GM19452 (cell line): ENCODE measurements at regions not wholly inside any gene's neighbourhood (a gene's known extent, or its start where the extent isn't known, plus 50 kb on each side); places are given as distances from the start of the nearest gene placed in this dataset.
"Not testable (repeated sequence)": the region's sequence is repeated elsewhere in the genome, so short reads cannot be mapped to it uniquely, and the experiment has no call there.

Experiments
- ATAC-seq: cut with Tn5 transposase; IDR thresholded peaks from one replicate; pipeline ENCODE4 v1.9.1; 2021; ENCODE audit not compliant: unreplicated experiment

DNA sequence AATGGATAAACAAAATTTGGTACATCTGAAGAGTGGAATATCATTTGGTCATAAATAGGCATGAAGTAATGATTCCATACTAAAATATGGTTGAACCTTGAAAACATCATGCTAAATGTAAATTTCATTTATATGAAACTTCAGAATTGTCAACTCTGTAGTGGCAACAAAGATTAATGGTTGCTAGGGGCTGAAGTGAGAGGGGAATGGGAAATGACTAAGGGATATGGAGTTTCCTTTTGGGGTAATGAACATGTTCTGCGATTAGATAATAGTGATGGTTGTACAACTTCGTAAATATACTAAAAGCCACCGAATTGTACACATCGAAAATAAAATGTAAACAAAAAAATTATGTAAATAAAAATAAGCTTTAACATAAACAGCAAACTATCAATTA, 384.1 kb upstream of the STEAP1 start:
- no peak for ATAC-seq

DNA sequence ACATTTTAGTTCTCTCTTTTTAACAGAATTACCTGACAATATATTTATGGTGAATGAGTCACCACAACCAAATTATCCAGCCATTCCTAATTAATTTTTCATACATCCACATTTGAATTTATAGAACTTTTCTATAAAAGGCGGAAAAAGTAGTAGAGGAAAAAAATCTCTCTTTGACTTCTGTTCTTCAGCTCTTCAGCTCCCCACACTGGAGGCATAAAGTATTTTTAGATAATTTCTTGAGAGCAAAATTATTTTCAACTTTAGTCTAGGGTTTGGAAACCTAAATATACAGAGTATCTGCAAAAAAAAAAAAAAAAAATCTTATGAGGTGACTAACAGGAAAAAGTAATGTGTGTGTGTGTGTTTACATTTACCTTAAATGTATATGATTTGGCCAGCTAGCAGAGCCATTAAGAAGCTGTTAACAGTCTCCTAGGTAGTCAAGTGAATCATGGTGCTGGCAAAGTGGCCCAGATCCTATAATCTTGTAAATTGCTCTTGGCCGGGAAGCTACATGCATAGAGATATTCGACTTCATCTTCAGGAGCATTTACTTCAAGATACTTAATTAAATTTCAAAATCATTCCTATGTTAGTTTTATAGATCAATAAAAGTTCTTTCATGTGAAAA, 383.1 kb upstream of the STEAP1 start:
- no peak for ATAC-seq

DNA sequence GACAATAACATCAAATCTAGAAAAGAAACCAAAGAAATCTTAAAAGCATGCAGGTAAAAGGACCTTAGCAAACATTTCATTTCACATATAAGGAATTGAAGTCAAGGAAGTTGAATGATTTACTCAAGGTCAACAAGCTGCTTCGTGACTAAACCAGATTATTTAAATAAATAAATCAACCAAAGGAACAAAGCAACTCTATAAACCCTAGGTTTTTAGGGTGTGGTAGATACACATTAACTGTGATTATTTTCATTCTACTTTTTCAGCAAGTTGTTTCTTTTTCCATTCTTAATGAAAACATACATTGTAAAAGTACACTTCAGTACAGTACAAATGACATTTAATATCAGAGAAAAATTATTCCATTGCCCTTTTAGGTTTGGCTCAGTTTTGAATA, 382.0 kb upstream of the STEAP1 start:
- ATAC-seq, result no peak

DNA sequence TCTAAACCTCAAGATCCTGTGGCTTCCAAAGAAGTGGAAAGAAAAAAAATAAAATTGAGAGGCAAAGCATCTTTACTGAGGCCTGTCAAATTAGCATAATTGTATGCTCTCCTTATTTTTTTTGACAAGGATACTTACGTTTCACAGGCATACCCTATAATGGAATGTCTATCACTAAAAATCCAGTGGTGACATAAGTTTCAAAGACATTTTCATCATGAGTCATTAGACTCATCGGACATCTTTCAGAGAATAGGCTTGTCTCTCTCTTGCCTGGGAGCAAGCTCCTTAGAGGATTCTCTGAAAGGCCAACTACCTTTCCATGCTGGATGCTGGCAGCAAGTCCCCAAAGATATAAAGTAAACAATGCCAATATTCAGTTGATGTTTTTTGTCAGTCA, 380.7 kb upstream of the STEAP1 start:
- no peak for ATAC-seq

DNA sequence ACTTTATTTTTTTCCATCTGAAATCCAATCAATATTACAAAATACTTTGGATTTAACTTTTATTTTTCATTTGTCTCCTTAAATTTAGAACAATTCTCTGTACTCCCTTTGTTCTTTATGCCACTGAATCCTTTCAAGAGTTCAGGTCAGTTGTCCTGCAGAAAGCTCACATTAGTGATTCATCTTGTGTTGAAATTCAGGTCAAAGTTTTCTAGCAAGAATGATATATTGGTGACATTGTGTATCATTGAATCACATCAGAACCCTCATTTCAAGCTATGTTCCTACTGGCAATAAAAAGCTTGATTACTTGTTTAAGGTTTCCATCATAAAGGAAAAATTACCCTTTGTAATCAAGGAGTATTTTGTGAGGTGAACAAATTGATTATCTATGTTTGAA, 378.8 kb upstream of the STEAP1 start:
- no peak for ATAC-seq

DNA sequence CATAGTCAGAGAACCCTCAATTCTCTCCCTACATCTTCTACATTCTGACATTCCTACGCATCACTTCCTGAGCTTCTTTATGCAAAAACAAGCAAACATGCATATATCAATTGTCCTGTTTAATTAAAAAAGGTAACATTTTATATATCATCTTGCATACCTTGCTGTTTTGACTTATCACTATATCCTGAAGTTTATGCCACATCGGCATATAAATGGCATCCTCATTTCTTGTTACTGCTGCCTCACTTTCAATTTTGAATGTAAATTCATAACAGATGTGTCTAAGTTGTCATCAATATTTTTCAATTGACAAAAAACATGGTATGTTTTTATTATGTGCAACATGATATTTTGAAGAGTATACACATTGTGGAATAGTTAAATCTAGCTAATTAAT, 377.3 kb upstream of the STEAP1 start:
- ATAC-seq, result no peak

DNA sequence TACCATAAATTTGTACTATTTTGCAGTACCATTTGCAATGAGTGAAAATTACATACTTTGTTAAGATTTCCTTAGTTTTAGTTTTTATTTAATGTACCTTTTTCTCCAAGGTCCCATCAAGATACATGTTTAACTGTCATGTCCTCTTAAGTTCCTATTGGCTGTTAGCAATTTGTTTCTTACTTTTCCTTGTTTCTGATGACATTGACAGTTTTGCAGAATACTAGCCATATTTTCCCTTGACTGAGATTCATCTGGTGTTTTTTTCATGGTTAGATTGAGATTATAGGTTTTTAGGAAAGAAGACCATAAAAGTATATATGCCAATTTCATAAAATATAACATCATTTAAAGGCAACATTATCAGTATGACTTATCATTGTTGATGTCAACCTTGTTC, 376.8 kb upstream of the STEAP1 start:
- ATAC-seq, result no peak

DNA sequence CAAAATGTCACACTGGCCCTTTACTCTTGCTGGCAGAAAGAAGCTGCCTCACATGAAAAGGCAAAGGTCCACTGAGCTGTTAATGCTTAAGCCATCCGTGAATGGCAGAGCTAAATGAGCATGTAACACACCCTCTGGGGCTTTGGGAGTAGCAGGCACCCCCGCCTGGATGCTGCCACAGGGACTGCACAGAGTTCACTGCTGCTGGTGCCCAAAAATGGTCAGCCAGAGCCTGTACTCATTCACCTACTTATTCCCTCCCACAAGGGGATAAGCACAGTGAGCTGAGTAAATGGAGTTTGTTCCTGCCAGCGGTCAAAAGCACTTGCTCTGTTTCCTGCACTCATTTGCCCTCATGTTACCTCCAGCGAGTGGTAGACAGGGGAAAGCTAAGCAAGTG, 374.0 kb upstream of the STEAP1 start:
- no peak for ATAC-seq

DNA sequence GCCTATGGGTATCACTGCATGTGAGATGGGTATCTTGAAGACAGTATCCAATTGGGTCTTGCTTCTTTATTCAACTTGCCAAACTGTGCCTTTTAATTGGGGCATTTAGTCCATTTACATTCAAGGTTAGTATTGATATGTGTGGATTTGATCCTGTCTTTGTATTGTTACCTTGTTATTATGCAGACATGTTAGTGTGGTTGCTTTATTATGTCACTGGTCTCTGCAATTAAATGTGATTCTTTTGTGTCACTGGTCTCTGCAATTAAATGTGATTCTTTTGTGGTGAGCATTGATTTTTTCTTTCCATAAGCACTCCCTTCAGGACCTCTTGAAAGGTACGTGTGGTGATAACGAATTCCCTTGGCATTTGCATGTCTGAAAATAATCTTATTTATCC, 357.8 kb upstream of the STEAP1 start:
- ATAC-seq, result no peak

DNA sequence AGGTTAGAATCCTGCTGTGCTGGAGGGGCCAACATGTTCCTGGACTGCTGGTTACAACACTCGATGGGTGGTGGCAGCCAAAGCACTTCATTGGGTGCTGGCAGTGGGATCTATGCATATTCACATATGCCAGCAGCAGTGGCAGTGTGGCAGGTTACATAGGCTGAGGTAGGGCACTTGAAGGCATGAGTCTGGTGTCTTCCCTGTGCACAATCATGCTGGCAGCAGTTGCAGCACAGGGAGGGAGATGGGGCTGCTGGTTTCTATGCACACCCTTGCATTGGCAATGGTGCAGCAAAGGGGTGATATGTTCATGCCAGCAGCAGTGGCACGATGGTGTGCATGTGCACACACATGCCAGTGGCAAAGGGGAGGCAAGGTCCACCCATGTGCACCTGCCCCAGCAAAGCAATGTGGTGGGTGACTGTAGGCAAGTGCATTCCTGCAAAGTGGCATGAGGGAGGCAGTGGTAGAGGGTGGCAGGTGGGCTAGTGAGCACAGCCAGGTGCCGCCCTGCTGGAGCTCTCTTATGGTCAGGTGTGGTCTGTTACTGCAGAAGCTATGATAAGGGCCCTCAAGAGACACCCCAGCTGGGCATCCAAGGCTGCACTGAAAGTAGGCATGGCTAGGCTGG, 356.2 kb upstream of the STEAP1 start:
- ATAC-seq, result no peak

DNA sequence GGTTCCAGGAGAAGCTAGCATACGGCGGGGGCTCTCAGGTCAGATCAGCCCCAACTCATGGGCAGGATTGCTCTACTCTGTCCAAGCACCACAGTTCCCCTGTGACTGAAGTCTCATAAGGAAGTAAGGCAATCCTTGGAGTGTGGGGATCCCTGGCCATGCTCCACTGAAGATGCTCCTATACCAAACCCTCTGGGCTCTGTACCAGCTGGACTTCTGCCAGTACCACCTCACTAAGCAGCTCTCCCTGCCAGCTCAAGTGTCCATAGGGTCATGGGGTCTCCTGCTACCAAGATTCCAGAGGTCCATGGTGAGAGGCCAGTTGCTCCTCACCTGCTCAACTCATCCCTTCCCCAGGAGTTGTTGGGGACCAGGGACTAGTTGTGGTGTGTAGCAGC, 355.7 kb upstream of the STEAP1 start:
- ATAC-seq, result no peak

DNA sequence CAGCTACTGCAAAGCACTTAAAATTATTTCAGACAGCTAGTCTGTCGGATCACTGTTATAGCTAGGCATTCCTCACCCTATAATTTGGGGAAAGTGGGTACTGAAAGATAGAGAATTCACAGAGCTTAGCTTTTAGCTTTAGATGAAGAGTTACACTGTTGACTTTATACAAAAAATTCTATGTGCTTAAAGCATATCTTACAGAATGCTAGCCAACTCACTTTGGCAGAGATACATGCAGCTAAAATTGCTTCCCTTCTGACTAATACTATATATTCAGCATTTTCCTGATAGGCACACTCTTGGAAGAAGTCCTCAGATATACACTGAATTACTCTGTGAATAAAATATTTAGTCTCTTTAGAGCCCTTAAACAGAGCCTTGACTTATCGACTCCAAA, 353.5 kb upstream of the STEAP1 start:
- no peak for ATAC-seq

DNA sequence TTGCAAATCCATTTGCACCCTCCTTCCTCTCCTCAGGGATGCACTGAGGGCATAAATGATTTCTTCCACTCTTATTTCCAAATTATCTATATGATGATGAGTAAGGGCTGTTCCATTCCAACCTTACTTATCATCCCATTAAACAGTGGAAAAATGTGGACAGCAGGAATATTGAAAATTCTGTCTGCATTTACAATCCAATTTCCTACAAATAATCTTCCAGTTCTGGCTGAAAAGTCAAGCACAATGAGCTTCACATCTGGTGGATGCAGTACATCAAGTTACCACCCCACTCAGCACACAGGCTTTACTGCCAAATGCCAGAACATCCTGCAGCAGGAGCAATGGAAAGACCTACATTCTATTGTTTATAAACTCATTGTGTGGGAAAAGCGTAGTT, 345.0 kb upstream of the STEAP1 start:
- ATAC-seq, result no peak

DNA sequence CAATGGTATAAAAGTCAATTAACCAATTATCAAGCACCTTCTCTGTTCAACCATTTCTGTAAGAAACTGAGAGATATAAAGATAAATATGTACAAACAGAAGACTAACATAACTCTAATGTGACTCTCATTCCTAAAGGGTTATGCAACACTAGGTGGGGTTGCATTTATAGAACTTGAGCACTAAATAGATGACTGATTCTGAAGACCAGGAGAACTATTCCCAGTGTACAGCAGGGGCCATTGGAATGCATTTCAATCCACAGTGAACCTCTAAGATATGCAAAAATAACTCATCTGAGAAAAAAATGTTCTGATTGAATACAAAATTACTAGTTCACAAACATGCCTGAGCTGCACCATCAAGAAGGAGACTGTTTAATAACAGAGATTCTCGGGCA, 341.2 kb upstream of the STEAP1 start:
- no peak for ATAC-seq

DNA sequence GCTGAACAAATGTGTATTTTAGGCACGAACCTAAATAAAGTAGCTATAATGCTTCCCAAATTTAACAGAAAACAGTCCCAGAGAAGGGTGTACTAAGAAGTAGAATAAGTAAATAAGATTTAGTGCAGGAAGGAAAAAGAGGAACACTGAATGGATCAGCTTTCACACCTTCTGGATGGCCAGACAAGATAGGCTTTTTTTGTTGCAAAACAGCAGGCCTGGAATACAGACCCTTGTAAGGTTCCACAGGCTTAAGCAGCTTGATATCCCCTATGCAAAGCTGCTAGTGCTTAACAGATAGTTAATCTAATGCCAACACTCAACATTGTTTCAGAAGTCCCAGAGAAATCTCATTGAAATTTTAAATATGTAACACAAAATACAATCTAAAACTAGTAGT, 328.1 kb upstream of the STEAP1 start:
- no peak for ATAC-seq

DNA sequence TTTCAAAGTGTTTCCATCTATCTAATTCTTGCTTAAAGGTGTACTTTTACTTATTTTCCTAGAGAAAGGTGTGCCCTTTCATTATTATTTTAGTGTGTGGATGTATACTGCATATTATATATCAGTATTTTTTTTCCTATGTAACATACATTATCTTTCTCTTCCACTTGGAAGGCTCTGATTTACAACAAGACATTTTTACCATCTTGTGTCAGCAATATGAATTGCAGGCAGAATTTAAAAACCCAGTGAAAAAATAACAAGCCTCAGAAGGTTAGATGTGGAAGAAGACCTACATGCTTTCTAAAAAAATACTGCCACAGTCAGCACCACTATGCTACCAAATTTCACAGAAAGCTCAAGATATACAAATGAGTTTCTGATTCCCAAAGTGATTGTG, 327.7 kb upstream of the STEAP1 start:
- ATAC-seq, result no peak

DNA sequence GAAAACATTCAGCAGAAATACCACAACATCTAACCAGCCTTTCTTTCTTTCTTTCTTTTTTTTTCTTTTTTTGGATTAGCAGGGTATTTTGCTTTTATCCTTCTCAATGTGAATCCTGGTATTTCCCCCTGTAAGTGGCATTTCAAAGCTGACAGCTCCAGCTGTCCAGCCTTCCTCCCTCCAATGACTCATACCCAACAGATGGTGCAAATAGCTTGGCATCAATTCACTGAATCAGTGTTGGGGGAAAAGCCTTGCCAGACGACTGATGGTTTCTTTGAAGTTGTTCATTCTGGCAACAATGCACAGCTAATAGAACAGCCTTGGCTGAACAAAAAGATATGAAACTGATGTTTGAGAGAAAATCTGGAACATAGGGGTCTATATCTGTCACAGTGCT, 316.8 kb upstream of the STEAP1 start:
- ATAC-seq, result no peak

DNA sequence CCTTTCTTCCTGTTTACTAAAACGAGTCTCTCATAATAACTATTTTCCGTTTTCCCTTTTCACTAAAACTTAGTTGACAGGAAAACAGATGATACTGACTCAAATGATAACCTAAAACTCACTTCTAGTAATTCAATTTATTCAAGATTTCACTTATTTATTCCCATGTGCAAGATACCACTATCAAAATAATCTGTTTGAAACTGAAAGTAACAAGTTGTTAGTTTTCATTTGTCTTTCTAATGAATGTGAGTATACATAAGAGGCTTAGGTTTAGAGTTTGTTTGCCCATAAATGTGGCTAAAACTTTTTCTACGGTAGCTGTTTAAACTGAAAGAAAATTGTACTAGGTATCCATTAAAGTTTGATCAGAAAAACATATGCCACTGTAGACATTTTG, 314.9 kb upstream of the STEAP1 start:
- ATAC-seq, result no peak

DNA sequence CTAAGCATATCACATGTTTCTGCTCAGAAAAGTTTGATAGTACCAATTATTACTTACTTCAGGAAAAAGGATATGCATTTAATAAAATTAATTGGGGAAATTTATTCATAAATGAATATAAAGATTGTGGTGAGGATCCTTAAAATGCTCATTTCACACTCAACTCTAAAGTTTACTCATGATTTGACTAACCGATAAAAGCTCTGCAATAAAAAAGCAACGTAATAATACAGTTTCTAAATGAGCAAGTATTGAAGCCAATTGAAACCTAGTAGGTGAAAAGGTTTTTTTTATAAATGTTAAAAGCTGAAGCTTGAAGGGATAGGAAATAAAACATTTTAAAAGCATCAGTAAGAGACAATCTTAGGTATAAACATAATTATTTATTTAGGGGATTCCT, 308.3 kb upstream of the STEAP1 start:
- ATAC-seq, result no peak

DNA sequence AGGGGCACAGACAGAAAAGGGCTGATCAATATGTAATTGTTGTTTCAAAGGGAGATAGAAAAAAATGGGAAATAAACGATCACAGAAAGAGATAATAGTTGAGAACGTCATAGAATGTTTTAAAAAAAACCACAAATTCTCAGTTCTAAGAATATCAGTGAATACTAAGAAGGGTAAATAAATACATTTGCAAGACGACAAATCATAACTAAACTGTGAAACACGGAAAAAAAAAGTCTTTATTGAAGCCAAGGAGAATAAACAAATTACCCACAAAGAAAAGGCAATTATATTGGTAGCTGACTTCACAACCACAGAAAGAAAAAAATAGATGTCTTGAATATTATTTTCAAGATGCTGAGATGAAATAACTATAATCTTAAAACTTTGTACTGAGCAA, 305.2 kb upstream of the STEAP1 start:
- no peak for ATAC-seq

DNA sequence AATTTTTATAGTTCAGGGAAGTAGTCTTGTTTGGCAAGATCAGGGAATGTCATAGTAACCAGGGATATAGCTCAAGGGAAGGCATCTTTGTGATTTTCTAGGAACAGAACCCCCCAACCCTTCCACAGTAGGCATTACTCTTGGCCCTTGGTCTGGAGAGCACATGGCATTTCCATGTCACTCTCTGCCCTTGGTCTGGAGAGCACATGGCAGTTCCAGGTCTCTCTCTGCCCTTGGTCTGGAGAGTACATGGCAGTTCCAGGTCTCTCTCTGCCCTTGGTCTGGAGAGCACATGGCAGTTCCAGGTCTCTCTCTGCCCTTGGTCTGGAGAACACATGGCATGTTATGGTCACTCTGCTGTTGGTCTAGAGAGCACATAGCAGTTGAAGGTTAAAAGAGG, 297.2 kb upstream of the STEAP1 start:
- ATAC-seq, result not testable (repeated sequence)

DNA sequence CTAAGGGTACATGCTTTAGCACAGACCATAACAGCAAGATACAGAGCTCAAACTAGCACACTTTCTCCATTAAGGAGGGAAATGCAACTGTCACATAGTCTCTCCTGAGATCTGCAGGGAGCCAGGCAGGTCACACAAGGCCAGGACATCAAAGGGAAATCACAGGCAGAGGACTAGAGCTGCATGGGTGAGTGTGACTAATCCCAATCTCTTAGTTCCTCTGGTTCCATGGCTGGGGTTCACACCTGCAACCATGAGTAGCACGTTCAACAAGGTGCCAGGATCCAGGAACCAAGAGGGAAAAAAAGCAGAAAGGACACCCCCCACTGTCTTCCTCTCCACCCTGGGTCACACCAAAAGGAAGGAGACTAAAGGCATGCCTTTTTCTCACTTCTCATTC, 296.5 kb upstream of the STEAP1 start:
- no peak for ATAC-seq

DNA sequence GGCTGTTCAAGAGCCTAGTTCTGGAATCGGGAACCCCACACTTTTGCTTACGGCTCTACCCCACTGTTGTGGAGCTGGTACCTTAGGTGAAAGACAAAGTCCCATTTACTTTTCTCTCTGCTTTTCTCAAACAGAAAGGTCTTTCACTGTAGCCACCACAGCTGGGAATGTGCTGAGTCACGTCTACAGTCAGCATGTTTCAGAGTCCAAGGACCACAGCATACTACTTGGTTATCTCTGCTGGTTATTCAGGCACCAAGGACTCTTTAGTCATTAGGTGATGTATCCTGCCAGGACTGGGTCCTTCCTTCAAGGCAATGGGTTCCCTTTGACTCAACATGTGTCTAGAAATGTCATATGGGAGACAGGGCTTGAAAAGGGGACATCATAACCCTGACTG, 266.8 kb upstream of the STEAP1 start:
- no peak for ATAC-seq
